Astrocyte of the spinal cord (primary cell): ENCODE measurements at regions not wholly inside any gene's neighbourhood (a gene's known extent, or its start where the extent isn't known, plus 50 kb on each side); places are given as distances from the start of the nearest gene placed in this dataset.

Source experiments
- DNase-seq: peaks from one replicate; pipeline ENCODE4 v3.0.0; 2011; ENCODE audit warnings: low read depth, low spot score
- H3K4me3 ChIP-seq: 2 replicates; pipeline ENCODE4 v1.5.1; 2011; ENCODE audit warnings: low read depth, mild to moderate bottlenecking, low read length, moderate library complexity
- in situ Hi-C: cut with HindIII; loops from 2 replicates; pipeline ENCODE4 v1.10.0; 2017; ENCODE audit warnings: low sequenced_read_pairs
- TF ChIP-seq, protein P1 (sequence below): IDR thresholded peaks from 2 replicates; pipeline ENCODE4 v1.5.1; 2012; ENCODE audit warnings: low read depth, mild to moderate bottlenecking, low read length, inconsistent platforms

DNA sequence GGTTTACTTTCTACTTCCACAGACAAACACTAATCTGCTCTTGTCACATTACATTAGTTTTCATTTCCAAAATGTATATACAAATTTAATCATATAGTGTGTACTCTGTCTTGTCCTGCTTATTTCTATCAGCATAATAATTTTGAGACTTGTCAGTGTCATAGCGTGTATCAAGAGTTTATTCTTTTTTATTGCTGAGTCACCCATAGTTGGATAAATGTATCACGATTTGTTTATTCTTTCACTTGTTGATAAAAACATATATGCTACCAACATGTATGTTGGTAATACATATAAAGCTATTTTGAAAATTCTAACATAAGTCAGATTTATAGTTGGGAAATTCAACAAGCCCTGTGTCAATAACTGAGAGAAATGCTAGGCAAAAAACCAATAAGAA, 261.2 kb downstream of the TRAM1L1 start:
- no peak for DNase-seq
- TF ChIP-seq, protein P1, sequence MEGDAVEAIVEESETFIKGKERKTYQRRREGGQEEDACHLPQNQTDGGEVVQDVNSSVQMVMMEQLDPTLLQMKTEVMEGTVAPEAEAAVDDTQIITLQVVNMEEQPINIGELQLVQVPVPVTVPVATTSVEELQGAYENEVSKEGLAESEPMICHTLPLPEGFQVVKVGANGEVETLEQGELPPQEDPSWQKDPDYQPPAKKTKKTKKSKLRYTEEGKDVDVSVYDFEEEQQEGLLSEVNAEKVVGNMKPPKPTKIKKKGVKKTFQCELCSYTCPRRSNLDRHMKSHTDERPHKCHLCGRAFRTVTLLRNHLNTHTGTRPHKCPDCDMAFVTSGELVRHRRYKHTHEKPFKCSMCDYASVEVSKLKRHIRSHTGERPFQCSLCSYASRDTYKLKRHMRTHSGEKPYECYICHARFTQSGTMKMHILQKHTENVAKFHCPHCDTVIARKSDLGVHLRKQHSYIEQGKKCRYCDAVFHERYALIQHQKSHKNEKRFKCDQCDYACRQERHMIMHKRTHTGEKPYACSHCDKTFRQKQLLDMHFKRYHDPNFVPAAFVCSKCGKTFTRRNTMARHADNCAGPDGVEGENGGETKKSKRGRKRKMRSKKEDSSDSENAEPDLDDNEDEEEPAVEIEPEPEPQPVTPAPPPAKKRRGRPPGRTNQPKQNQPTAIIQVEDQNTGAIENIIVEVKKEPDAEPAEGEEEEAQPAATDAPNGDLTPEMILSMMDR: no peak
- H3K4me3 ChIP-seq: no peak overlapping the region
- in situ Hi-C loops: no loop called here

DNA sequence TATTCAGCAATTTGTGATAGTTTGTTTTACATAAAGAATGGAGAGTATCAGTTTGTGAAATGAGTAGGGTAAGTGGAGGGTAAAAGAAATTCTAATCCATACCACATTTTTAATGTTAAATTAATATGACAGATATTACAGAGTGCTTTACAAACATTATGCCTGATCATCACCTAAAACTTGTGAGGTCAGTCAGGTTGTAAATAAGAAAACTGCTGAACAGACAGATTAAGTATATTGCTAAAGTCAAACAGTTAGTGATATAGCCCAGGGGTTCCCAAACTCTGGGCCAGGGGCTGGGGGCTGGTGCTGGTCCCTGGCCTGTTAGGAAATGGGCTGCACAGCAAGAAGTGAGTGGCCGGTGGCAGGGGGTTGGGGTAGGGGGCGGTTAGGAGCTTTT, 273.6 kb downstream of the TRAM1L1 start:
- TF ChIP-seq, protein P1: no peak

DNA sequence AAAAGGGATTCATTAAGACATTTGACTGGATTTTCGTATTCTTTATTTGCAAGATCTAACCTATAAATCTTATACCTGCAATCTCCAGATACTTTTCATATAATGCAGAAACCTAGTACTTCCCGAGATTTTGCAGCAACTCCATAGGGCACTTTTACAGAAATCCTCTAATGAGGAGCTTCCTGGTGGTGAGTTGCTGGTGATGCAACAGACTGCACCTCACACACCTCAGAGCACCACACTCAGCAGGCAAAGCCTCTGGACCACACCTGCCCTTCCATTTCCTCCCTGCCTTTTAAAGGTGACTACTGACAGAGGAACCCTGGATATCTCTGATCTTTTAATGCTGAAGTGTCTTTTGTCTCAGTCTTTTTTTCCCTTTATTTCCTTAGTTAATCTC, 289.4 kb downstream of the TRAM1L1 start:
- DNase-seq: no peak
- TF ChIP-seq, protein P1: no peak
- in situ Hi-C loops: no loop called here
- no peak overlapping the region for H3K4me3 ChIP-seq

More for the DNA sequence above, 273.6 kb downstream of the TRAM1L1 start:
- DNase-seq: no peak
- in situ Hi-C loops: no loop called here
- no peak overlapping the region for H3K4me3 ChIP-seq

DNA sequence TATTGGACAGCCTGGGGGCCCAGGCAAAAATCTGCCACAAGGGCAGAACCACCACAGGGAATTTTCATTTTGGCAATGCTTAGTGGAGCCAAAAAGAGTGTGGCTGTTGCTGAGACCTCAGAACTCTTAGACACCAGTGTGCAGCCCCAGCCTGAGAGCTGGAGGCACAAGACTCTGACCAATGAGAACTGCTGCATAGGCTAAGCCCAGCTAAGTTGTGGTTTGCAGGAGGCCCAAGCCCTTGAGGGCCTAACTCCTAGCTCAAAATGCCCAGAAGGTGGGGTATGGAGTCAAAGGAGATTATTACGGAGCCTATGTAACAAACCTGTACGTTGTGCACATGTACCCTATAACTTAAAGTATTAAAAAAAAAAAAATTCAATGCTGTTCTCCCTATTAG, 296.7 kb downstream of the TRAM1L1 start:
- H3K4me3 ChIP-seq: no peak overlapping the region
- TF ChIP-seq, protein P1: no peak
- DNase-seq: no peak
- in situ Hi-C loops: no loop called here

DNA sequence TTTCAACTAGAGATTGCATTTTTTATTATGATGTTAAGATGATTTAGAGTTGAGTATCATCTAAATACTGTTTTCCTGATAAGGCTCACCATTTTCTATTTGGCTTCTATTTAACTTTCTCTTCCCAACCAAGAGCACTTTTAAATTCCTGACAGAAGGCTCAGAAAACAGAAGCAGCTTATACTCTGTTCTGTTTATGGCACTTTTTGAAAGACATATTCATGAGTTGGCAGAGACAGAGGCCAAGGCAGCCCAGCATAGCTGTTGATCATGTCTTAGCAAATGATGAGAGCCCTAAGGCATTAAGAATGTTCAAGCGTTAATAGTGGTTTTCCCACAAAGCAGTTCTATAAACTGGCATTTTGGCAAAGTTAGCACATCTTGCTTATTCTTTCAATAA, 330.3 kb downstream of the TRAM1L1 start:
- DNase-seq: no peak
- in situ Hi-C loops: no loop called here
- TF ChIP-seq, protein P1: no peak
- no peak overlapping the region for H3K4me3 ChIP-seq

DNA sequence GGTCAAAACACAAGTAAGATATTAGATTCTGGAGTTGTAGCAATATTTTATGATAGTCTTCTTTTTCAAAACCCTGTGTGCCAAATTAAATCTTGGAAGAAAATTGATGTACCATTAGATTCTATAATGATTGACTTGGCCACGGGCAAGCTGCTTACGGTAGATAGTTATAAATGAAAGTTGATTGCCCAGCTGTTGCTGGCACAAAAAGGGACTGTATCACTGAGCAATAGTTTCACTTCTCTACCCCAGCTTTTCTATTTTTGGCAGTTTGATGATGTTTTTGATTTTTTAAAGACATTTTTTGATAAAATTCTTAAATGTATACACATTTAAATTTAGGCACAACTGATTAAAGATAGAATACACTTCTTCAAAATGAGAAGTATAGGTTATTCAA, 333.3 kb downstream of the TRAM1L1 start:
- H3K4me3 ChIP-seq: no peak overlapping the region
- DNase-seq: no peak
- in situ Hi-C loops: no loop called here
- TF ChIP-seq, protein P1: no peak

DNA sequence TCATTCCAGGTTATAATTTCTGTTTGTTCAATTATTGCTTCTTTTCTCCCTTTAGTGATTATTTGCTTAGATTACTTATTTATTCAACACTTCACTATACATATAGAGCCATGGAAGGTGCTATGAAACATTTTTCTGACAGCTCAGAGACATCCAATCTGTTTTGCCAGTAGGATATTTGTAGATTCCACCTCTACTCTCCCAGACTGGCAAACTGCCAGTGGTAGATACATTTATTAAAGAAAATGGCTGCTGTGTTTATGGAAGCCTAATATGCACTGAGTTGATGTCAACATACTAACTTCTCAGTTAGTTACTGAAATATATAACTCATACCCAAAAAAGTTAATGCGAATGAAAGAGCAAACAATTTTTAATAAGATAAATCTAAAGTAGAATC, 348.6 kb downstream of the TRAM1L1 start:
- H3K4me3 ChIP-seq: no peak overlapping the region
- TF ChIP-seq, protein P1: no peak
- in situ Hi-C loops: no loop called here
- no peak for DNase-seq
